Chondrocyte (in vitro differentiated cells): ENCODE measurements at regions not wholly inside any gene's neighbourhood (a gene's known extent, or its start where the extent isn't known, plus 50 kb on each side); places are given as distances from the start of the nearest gene placed in this dataset.

Source experiments
- DNase-seq: peaks from one replicate; pipeline ENCODE4 v3.0.0; 2021; ENCODE audit warnings: mixed read lengths, low spot score
- H3K27ac Mint-ChIP-seq: one replicate; pipeline ENCODE4 v1.8.0; 2021; ENCODE audit warnings: mild to moderate bottlenecking, moderate library complexity, mixed read lengths; ENCODE audit not compliant: unreplicated experiment
- H3K27me3 Mint-ChIP-seq: 2 replicates; pipeline ENCODE4 v1.8.0; 2021; ENCODE audit warnings: low read depth, mixed read lengths
- H3K36me3 Mint-ChIP-seq: 2 replicates; pipeline ENCODE4 v1.8.0; 2021; ENCODE audit warnings: low read depth, mixed read lengths
- H3K4me1 Mint-ChIP-seq: 2 replicates; pipeline ENCODE4 v1.8.0; 2021; ENCODE audit warnings: low read depth, mild to moderate bottlenecking, mixed read lengths
- H3K4me3 Mint-ChIP-seq: one replicate; pipeline ENCODE4 v1.8.0; 2021; ENCODE audit warnings: mild to moderate bottlenecking, moderate library complexity, mixed read lengths; ENCODE audit not compliant: unreplicated experiment
- H3K9me3 Mint-ChIP-seq: 2 replicates; pipeline ENCODE4 v1.8.0; 2021; ENCODE audit warnings: low read depth, mixed read lengths
- TF ChIP-seq, protein P1 (sequence below): fragments of 200-600 bp; sonication (generic); IDR thresholded peaks from 2 replicates; pipeline ENCODE4 v1.5.0; 2021; ENCODE audit warnings: antibody characterized with exemption, mild to moderate bottlenecking, moderate library complexity

- Mint-ChIP-seq H3K36me3 (no peaks in the 10 kb centered on the region), H3K9me3 (peaks cover 4% of the 10 kb centered on the region), H3K27me3 (no peaks in the 10 kb centered on the region), H3K4me1 (peaks cover 3% of the 10 kb centered on the region), H3K27ac (no peak overlapping the region), H3K4me3 (no peak overlapping the region)
- TF ChIP-seq, protein P1, sequence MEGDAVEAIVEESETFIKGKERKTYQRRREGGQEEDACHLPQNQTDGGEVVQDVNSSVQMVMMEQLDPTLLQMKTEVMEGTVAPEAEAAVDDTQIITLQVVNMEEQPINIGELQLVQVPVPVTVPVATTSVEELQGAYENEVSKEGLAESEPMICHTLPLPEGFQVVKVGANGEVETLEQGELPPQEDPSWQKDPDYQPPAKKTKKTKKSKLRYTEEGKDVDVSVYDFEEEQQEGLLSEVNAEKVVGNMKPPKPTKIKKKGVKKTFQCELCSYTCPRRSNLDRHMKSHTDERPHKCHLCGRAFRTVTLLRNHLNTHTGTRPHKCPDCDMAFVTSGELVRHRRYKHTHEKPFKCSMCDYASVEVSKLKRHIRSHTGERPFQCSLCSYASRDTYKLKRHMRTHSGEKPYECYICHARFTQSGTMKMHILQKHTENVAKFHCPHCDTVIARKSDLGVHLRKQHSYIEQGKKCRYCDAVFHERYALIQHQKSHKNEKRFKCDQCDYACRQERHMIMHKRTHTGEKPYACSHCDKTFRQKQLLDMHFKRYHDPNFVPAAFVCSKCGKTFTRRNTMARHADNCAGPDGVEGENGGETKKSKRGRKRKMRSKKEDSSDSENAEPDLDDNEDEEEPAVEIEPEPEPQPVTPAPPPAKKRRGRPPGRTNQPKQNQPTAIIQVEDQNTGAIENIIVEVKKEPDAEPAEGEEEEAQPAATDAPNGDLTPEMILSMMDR: no peak
- no peak for DNase-seq
These were observed 289.4 kb upstream of the ADGRL4 start for GRCh38 chr1:79295967-79296366.

DNA sequence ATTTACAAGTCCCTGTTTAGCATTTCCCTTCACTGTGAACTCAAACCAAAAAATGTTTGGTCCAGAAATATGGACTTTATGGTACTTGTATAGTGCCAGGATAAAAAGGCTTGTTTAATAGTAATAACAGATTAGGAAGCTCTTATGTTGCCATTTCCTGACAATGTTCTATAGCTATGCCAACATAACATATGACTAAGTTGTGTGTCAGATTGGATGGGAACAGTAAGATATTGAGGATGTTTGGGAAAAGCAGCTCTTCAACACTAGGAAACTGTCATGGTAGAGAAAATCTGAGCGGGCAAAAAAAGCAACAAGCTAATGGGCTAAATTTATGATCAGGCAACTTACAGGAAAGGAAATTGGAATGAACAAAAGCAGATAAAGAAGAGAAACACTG is 287.1 kb upstream of the ADGRL4 start:
- Mint-ChIP-seq H3K27ac (no peak overlapping the region), H3K4me3 (no peak overlapping the region), H3K27me3 (no peaks in the 10 kb centered on the region), H3K9me3 (no peaks in the 10 kb centered on the region), H3K4me1 (peaks cover 3% of the 10 kb centered on the region), H3K36me3 (no peaks in the 10 kb centered on the region)
- TF ChIP-seq, protein P1: no peak
- no peak for DNase-seq

- H3K27me3 Mint-ChIP-seq: no peaks in the 10 kb centered on the region
These were observed 284.5 kb upstream of the ADGRL4 start for GRCh38 chr1:79290927-79291474.

DNA sequence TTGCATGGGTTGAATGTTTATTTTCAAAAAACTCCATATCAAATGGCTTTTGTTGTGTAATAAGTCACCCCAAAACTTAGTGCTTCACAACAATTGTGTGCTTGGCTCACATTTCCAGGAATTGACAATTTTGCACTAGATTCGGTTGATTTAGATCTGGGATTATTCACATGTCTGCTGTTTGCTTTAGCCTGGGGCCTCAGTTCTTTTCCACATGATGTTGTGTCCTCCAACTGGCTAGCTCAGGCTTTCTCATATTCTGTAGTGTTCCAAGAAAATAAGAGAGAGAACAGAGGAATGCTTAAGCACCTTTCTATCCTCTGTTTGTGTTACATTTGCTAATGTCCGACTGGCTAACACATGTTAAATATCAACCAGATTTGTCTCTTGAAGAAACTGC is 281.5 kb upstream of the ADGRL4 start:
- Mint-ChIP-seq H3K27me3 (no peaks in the 10 kb centered on the region), H3K27ac (no peak overlapping the region)

More at GRCh38 chr1:79290927-79291474, 284.5 kb upstream of the ADGRL4 start:
- H3K36me3 Mint-ChIP-seq: no peaks in the 10 kb centered on the region
- no peak overlapping the region for H3K27ac Mint-ChIP-seq
- no peak overlapping the region for H3K4me3 Mint-ChIP-seq
- H3K4me1 Mint-ChIP-seq: peaks cover 3% of the 10 kb centered on the region
- DNase-seq: no peak
- no peaks in the 10 kb centered on the region for H3K9me3 Mint-ChIP-seq
- TF ChIP-seq, protein P1: no peak

GRCh38 chr1:79285667-79286066 is 279.1 kb upstream of the ADGRL4 start:
- H3K27me3 Mint-ChIP-seq: no peaks in the 10 kb centered on the region
- H3K9me3 Mint-ChIP-seq: no peaks in the 10 kb centered on the region
- no peak overlapping the region for H3K27ac Mint-ChIP-seq
- H3K4me1 Mint-ChIP-seq: no peaks in the 10 kb centered on the region
- TF ChIP-seq, protein P1: no peak
- H3K4me3 Mint-ChIP-seq: no peak overlapping the region
- H3K36me3 Mint-ChIP-seq: no peaks in the 10 kb centered on the region
- no peak for DNase-seq

More for the DNA sequence above, 281.5 kb upstream of the ADGRL4 start:
- H3K4me1 Mint-ChIP-seq: no peaks in the 10 kb centered on the region
- H3K36me3 Mint-ChIP-seq: no peaks in the 10 kb centered on the region
- TF ChIP-seq, protein P1: no peak
- H3K9me3 Mint-ChIP-seq: no peaks in the 10 kb centered on the region
- H3K4me3 Mint-ChIP-seq: no peak overlapping the region
- no peak for DNase-seq
